NT2/D1 (cell line): ENCODE measurements at regions not wholly inside any gene's neighbourhood (a gene's known extent, or its start where the extent isn't known, plus 50 kb on each side); places are given as distances from the start of the nearest gene placed in this dataset.

Experiments used
- DNase-seq: peaks from one replicate; pipeline ENCODE4 v3.0.0-alpha.2; 2011; ENCODE audit warnings: low read depth, low spot score
- H3K27me3 ChIP-seq: 2 replicates; pipeline ENCODE4 v1.6.0; 2011; ENCODE audit warnings: mild to moderate bottlenecking; ENCODE audit not compliant: insufficient read length, insufficient read depth
- H3K36me3 ChIP-seq: 2 replicates; pipeline ENCODE4 v1.6.1; 2011; ENCODE audit warnings: mild to moderate bottlenecking, low read length, mixed read lengths; ENCODE audit not compliant: insufficient read depth, insufficient read length
- H3K4me1 ChIP-seq: 2 replicates; pipeline ENCODE4 v1.5.1; 2011; ENCODE audit not compliant: insufficient read depth, insufficient read length
- H3K4me3 ChIP-seq: 2 replicates; pipeline ENCODE4 v1.5.1; 2011; ENCODE audit warnings: low read depth; ENCODE audit not compliant: insufficient read length
- H3K9ac ChIP-seq: 2 replicates; pipeline ENCODE4 v1.6.0; 2011; ENCODE audit warnings: low read depth; ENCODE audit not compliant: insufficient read length
- H3K9me3 ChIP-seq: 2 replicates; pipeline ENCODE4 v1.5.1; 2011; ENCODE audit warnings: mild to moderate bottlenecking, low read length; ENCODE audit not compliant: insufficient read depth
- SUZ12 ChIP-seq: IDR thresholded peaks from 2 replicates; pipeline ENCODE4 v1.6.1; 2011; ENCODE audit not compliant: insufficient read length, insufficient read depth; ENCODE audit errors: extremely low read depth
- YY1 ChIP-seq: IDR thresholded peaks from 2 replicates; pipeline ENCODE4 v1.6.1; 2011; ENCODE audit not compliant: insufficient read length, insufficient read depth
- ZNF274 ChIP-seq: IDR thresholded peaks from 2 replicates; pipeline ENCODE4 v1.6.1; 2011; ENCODE audit warnings: mild to moderate bottlenecking, low read depth, low read length

DNA sequence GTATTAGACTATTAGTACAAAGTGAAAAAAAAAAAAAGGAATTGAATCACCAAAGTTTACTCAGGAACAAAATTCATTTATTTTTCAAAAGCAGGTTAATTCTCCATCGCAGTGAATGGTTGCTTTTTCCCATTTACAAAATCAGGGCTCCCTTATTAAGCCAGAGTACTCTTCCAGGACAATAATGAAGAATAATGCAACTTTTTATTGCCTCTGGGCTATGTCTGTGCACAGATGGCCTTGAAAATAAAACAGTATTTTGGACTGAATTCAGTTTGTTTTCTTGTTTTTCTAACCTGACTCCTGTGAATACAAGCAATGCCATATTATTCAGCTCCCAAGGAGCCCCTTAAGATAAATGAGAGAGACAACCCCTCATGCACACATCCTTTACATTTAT, 246.8 kb downstream of the KCNS3 start:
- no peak overlapping the region for H3K9ac ChIP-seq
- H3K9me3 ChIP-seq: no peaks in the 10 kb centered on the region
- H3K4me3 ChIP-seq: no peak overlapping the region
- H3K4me1 ChIP-seq: no peaks in the 10 kb centered on the region
- no peaks in the 10 kb centered on the region for H3K27me3 ChIP-seq
- DNase-seq: no peak
- H3K36me3 ChIP-seq: no peaks in the 10 kb centered on the region
- no peak for TF ChIP-seq ZNF274
- TF ChIP-seq YY1: no peak
- TF ChIP-seq SUZ12: no peak

DNA sequence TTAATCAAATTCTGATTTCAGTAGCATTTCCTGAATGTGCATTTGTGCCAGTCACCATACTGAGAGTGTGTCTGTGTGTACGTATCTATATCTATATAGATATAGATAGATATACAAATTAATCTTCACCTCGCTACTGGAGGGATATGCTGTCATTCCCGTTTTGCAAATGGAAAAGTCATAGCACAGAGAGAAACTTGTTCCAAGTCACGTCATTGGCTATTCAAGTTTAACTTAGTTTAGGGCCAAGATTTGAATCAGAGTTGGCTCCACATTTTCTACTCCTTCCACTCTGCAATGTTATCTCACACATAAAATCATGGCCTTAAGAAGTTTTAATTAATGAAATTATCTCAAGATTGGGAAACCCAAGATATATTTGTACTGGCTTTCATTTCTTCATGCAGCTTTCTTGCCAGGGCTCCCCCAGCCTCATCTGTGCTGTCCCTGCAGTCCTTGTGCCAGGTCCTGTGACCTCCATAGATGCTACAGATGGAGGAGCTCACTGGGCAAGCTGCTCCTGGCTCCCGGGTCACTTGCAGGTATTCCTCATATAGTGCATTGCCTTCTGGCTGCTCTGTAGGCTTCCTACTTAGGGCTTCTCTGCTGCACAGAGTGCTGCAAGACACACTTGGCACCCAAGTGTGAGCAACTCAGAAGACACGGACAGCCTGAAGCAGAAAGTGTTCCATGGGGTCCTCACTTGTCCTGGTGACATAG, 245.8 kb downstream of the KCNS3 start:
- no peak for TF ChIP-seq YY1
- TF ChIP-seq ZNF274: no peak
- TF ChIP-seq SUZ12: no peak
- Histone ChIP-seq H3K9ac (no peak overlapping the region), H3K36me3 (no peaks in the 10 kb centered on the region), H3K4me1 (no peaks in the 10 kb centered on the region), H3K4me3 (no peak overlapping the region), H3K9me3 (no peaks in the 10 kb centered on the region), H3K27me3 (no peaks in the 10 kb centered on the region)
- DNase-seq: no peak

- Histone ChIP-seq H3K36me3 (no peaks in the 10 kb centered on the region), H3K4me3 (no peak overlapping the region), H3K9ac (no peak overlapping the region), H3K27me3 (no peaks in the 10 kb centered on the region), H3K4me1 (no peaks in the 10 kb centered on the region), H3K9me3 (no peaks in the 10 kb centered on the region)
- no peak for DNase-seq
- TF ChIP-seq ZNF274 (no peak), YY1 (no peak), SUZ12 (no peak)
Observed at GRCh38 chr2:18123577-18123976, 245.1 kb downstream of the KCNS3 start.

DNA sequence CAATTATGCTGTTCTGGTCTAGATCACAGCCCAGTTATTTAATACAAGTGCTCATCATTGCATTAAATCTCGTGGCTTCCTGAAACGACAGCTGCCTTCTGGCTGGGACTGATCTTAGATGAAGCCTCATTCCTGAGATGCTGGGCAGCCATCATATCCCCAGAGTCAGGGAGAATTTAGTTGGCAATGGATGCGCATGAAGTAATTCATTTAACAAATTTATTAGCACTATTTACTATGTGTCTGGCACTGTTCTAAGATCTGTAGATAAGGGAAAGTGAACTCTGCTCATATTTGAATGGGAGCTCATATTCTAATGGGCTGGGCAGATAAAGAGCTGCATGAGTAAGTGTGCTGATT, 244.7 kb downstream of the KCNS3 start:
- Histone ChIP-seq H3K4me1 (no peaks in the 10 kb centered on the region), H3K36me3 (no peaks in the 10 kb centered on the region), H3K4me3 (no peak overlapping the region), H3K27me3 (no peaks in the 10 kb centered on the region), H3K9ac (no peak overlapping the region), H3K9me3 (no peaks in the 10 kb centered on the region)
- TF ChIP-seq SUZ12 (no peak), ZNF274 (no peak), YY1 (no peak)
- no peak for DNase-seq

GRCh38 chr2:18122544-18123210, 244.2 kb downstream of the KCNS3 start:
- no peak for DNase-seq
- Histone ChIP-seq H3K4me1 (no peaks in the 10 kb centered on the region), H3K27me3 (no peaks in the 10 kb centered on the region), H3K4me3 (no peak overlapping the region), H3K9me3 (no peaks in the 10 kb centered on the region), H3K9ac (no peak overlapping the region), H3K36me3 (no peaks in the 10 kb centered on the region)
- no peak for TF ChIP-seq ZNF274
- TF ChIP-seq SUZ12: no peak
- TF ChIP-seq YY1: no peak

DNA sequence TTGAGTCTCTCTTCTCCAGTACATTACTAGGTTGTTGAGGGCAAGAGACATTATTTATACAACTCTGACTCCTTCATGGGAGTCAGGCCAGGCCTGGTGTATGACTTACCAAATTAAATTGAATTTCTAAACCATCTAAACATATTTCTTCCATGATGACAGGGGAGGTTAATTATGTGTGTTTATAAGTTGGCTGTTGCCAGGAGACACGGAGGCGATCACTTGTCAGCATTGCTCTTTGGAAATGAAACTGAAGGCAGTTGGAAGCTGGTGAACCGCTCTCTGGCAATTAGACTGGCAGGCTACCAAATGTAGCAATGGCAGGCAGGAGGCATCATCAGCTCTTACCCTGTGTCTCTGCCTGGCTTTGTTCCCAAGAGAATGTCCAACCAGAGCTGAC, 241.4 kb downstream of the KCNS3 start:
- no peak for DNase-seq
- no peak overlapping the region for H3K4me3 ChIP-seq
- no peak for TF ChIP-seq ZNF274
- TF ChIP-seq SUZ12: no peak
- no peak for TF ChIP-seq YY1
- no peaks in the 10 kb centered on the region for H3K36me3 ChIP-seq
- H3K27me3 ChIP-seq: no peaks in the 10 kb centered on the region
- H3K4me1 ChIP-seq: no peaks in the 10 kb centered on the region
- H3K9me3 ChIP-seq: peaks cover 6% of the 10 kb centered on the region; the same call in 1 of the 2 replicates
- no peak overlapping the region for H3K9ac ChIP-seq

DNA sequence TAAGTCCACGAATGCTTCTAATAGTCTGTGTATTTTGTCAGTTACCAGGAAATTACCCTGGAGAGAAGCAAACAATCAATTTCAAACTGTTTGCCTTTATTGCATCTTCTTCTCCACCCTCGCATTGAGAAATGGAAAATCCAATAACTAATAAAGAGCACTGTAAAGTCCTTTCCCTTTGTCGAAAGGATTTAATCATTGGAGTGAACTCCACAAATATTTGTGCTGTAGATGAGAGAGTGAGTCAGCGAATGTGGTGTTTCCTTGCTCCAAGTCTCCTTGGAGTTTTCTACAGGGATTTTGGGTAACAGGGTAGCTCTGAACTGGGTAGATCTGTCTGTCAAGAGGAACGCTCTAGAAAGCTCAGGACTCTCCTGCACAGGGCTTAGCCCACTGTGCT, 240.2 kb downstream of the KCNS3 start:
- no peak overlapping the region for H3K4me3 ChIP-seq
- H3K9me3 ChIP-seq: peaks cover 8% of the 10 kb centered on the region; the same call in 1 of the 2 replicates
- no peak overlapping the region for H3K9ac ChIP-seq
- no peak for DNase-seq
- H3K36me3 ChIP-seq: no peaks in the 10 kb centered on the region
- no peaks in the 10 kb centered on the region for H3K27me3 ChIP-seq
- H3K4me1 ChIP-seq: no peaks in the 10 kb centered on the region
- TF ChIP-seq ZNF274 (no peak), SUZ12 (no peak), YY1 (no peak)
